ENCODE measurements at regions not wholly inside any gene's neighbourhood (a gene's known extent, or its start where the extent isn't known, plus 50 kb on each side); places are given as distances from the start of the nearest gene placed in this dataset.

GRCh38 chr9:126234681-126235335, 91.8 kb upstream of the MVB12B start:
- H3K4me1 Mint-ChIP-seq (ENCODE audit: unreplicated experiment), result no peaks in the 10 kb centered on the region

GRCh38 chr9:126235336-126236243, 91.0 kb upstream of the MVB12B start:
- Mint-ChIP-seq H3K27me3 (ENCODE audit: unreplicated experiment) (peaks cover 11% of the 10 kb centered on the region), H3K9me3 (ENCODE audit: unreplicated experiment) (no peaks in the 10 kb centered on the region), H3K27ac (ENCODE audit: unreplicated experiment) (no peak overlapping the region), H3K4me3 (ENCODE audit: unreplicated experiment) (no peak overlapping the region), H3K4me1 (ENCODE audit: unreplicated experiment) (no peaks in the 10 kb centered on the region), H3K36me3 (ENCODE audit: unreplicated experiment) (no peaks in the 10 kb centered on the region)
- no peak for TF ChIP-seq CTCF (IDR thresholded peaks at IDR 0.05)
- no peak for DNase-seq (ENCODE audit: extremely low spot score, unreplicated experiment)

More at GRCh38 chr9:126234681-126235335, 91.8 kb upstream of the MVB12B start:
- H3K36me3 Mint-ChIP-seq (ENCODE audit: unreplicated experiment), result no peaks in the 10 kb centered on the region
- H3K9me3 Mint-ChIP-seq (ENCODE audit: unreplicated experiment), result no peaks in the 10 kb centered on the region
- H3K4me3 Mint-ChIP-seq (ENCODE audit: unreplicated experiment), result no peak overlapping the region
- TF ChIP-seq CTCF (IDR thresholded peaks at IDR 0.05), result no peak
- H3K27ac Mint-ChIP-seq (ENCODE audit: unreplicated experiment), result no peak overlapping the region
- DNase-seq (ENCODE audit: extremely low spot score, unreplicated experiment), result no peak
- peaks cover 10% of the 10 kb centered on the region for H3K27me3 Mint-ChIP-seq (ENCODE audit: unreplicated experiment)

- H3K27me3 Mint-ChIP-seq (ENCODE audit: unreplicated experiment), result peaks cover 11% of the 10 kb centered on the region
- no peak overlapping the region for H3K4me3 Mint-ChIP-seq (ENCODE audit: unreplicated experiment)
- H3K4me1 Mint-ChIP-seq (ENCODE audit: unreplicated experiment), result no peaks in the 10 kb centered on the region
- TF ChIP-seq CTCF (IDR thresholded peaks at IDR 0.05), result no peak
- H3K9me3 Mint-ChIP-seq (ENCODE audit: unreplicated experiment), result no peaks in the 10 kb centered on the region
- no peaks in the 10 kb centered on the region for H3K36me3 Mint-ChIP-seq (ENCODE audit: unreplicated experiment)
- H3K27ac Mint-ChIP-seq (ENCODE audit: unreplicated experiment), result no peak overlapping the region
- no peak for DNase-seq (ENCODE audit: extremely low spot score, unreplicated experiment)
Observed at GRCh38 chr9:126236273-126236672, 90.4 kb upstream of the MVB12B start.

GRCh38 chr9:126238415-126238814, 88.2 kb upstream of the MVB12B start:
- no peak for DNase-seq (ENCODE audit: extremely low spot score, unreplicated experiment)
- Mint-ChIP-seq H3K4me1 (ENCODE audit: unreplicated experiment) (no peaks in the 10 kb centered on the region), H3K9me3 (ENCODE audit: unreplicated experiment) (no peaks in the 10 kb centered on the region), H3K36me3 (ENCODE audit: unreplicated experiment) (no peaks in the 10 kb centered on the region), H3K4me3 (ENCODE audit: unreplicated experiment) (no peak overlapping the region), H3K27me3 (ENCODE audit: unreplicated experiment) (peaks cover 14% of the 10 kb centered on the region), H3K27ac (ENCODE audit: unreplicated experiment) (no peak overlapping the region)
- no peak for TF ChIP-seq CTCF (IDR thresholded peaks at IDR 0.05)

GRCh38 chr9:126239515-126239914, 87.1 kb upstream of the MVB12B start:
- Mint-ChIP-seq H3K27ac (ENCODE audit: unreplicated experiment) (no peak overlapping the region), H3K4me1 (ENCODE audit: unreplicated experiment) (no peaks in the 10 kb centered on the region), H3K36me3 (ENCODE audit: unreplicated experiment) (no peaks in the 10 kb centered on the region), H3K27me3 (ENCODE audit: unreplicated experiment) (peaks cover 14% of the 10 kb centered on the region), H3K4me3 (ENCODE audit: unreplicated experiment) (no peak overlapping the region), H3K9me3 (ENCODE audit: unreplicated experiment) (peaks cover 5% of the 10 kb centered on the region)
- DNase-seq (ENCODE audit: extremely low spot score, unreplicated experiment), result no peak
- TF ChIP-seq CTCF (IDR thresholded peaks at IDR 0.05), result no peak
